Coronary artery (tissue), 2 donors: ENCODE measurements at regions not wholly inside any gene's neighbourhood (a gene's known extent, or its start where the extent isn't known, plus 50 kb on each side); places are given as distances from the start of the nearest gene placed in this dataset.

Experiments
- DNase-seq: peaks from one replicate; pipeline ENCODE4 v3.0.0-alpha.2; 2017; ENCODE audit warnings: low spot score
- H3K27ac ChIP-seq, 2 donors: fragments of 200-600 bp; sonication (generic); one replicate each; pipeline ENCODE4 v1.5.1; 2016 to 2019
- H3K4me3 ChIP-seq: fragments of 200-600 bp; sonication (generic); 2 replicates; pipeline ENCODE4 v1.5.1; 2016; ENCODE audit warnings: mild to moderate bottlenecking, moderate library complexity
- TF ChIP-seq, protein P1 (sequence below): fragments of 200-600 bp; sonication (generic); IDR thresholded peaks from one replicate; pipeline ENCODE4 v1.5.1; 2019; ENCODE audit warnings: antibody characterized with exemption

DNA sequence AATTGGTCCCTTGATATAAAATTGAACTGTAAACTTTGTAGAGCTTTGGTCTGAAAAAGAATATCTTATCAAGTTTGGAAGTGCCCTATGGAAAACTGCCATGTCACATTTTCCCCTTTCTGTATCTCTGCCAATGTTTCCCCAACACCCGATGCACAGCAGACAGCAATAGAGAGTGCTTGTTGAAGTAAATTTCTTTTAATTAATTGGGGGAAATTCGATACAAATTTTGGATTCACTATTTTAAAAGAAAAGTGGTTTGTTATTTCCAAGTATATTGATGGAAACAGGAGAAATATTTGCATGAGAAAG is 208.1 kb downstream of the OGFRL1 start:
- H3K27ac ChIP-seq, result peak overlapping the region; percentile 69 to 74
- H3K4me3 ChIP-seq, result peak overlapping the region; percentile 57
- TF ChIP-seq, protein P1, sequence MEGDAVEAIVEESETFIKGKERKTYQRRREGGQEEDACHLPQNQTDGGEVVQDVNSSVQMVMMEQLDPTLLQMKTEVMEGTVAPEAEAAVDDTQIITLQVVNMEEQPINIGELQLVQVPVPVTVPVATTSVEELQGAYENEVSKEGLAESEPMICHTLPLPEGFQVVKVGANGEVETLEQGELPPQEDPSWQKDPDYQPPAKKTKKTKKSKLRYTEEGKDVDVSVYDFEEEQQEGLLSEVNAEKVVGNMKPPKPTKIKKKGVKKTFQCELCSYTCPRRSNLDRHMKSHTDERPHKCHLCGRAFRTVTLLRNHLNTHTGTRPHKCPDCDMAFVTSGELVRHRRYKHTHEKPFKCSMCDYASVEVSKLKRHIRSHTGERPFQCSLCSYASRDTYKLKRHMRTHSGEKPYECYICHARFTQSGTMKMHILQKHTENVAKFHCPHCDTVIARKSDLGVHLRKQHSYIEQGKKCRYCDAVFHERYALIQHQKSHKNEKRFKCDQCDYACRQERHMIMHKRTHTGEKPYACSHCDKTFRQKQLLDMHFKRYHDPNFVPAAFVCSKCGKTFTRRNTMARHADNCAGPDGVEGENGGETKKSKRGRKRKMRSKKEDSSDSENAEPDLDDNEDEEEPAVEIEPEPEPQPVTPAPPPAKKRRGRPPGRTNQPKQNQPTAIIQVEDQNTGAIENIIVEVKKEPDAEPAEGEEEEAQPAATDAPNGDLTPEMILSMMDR, result no peak
- no peak for DNase-seq

GRCh38 chr6:71498638-71499037 is 210.0 kb downstream of the OGFRL1 start:
- peak overlapping the region in 1 of 2 donors; percentile 39 for H3K27ac ChIP-seq
- TF ChIP-seq, protein P1, result no peak
- no peak overlapping the region for H3K4me3 ChIP-seq
- no peak for DNase-seq

GRCh38 chr6:71499667-71500066 is 211.1 kb downstream of the OGFRL1 start:
- no peak overlapping the region for H3K4me3 ChIP-seq
- DNase-seq, result no peak
- TF ChIP-seq, protein P1, result no peak
- no peak overlapping the region for H3K27ac ChIP-seq

DNA sequence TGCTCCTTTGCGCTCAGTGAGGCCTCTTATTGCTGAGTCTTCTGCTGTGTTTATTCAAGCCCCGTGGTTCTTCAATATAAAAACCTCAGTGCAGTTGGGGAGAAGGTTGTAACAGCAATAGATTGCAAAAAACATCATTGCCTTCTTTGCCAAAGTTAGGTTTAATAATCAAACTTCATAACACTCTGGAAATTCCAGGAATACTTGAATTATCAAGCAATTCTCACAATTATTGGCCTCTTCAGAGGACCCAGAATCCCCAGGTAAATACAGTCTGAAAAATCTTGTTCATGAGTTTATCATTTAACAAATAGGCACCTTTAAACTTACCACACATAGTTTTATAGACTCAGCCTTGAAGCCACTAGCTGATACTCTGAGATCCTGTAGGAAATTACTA is 213.6 kb downstream of the OGFRL1 start:
- Histone ChIP-seq H3K4me3 (no peak overlapping the region), H3K27ac (no peak overlapping the region)
- TF ChIP-seq, protein P1, result no peak
- DNase-seq, result no peak

DNA sequence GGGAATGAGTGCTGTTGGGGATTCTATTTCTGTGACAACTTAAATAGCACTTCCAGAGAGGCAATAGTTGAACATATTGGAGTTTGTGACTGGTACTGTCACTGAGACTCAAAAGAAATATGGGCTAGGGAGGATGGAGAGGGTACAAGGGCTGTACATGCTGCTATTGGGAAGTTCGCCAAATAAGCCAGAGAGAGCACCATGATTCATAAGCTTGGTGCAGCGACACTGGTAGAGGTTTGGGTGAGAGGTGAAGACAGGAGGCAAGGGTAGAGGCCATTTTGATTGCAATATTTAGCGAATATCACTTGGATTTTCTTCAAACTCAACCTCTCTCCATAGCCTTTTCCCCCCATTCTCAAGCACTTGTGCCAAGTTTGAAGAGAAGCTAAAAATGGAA is 214.3 kb downstream of the OGFRL1 start:
- TF ChIP-seq, protein P1, result no peak
- Histone ChIP-seq H3K27ac (no peak overlapping the region), H3K4me3 (no peak overlapping the region)
- no peak for DNase-seq

- DNase-seq, result no peak
- Histone ChIP-seq H3K27ac (no peak overlapping the region), H3K4me3 (no peak overlapping the region)
- TF ChIP-seq, protein P1, result no peak
Measured at GRCh38 chr6:71507183-71507582, 218.6 kb downstream of the OGFRL1 start.

DNA sequence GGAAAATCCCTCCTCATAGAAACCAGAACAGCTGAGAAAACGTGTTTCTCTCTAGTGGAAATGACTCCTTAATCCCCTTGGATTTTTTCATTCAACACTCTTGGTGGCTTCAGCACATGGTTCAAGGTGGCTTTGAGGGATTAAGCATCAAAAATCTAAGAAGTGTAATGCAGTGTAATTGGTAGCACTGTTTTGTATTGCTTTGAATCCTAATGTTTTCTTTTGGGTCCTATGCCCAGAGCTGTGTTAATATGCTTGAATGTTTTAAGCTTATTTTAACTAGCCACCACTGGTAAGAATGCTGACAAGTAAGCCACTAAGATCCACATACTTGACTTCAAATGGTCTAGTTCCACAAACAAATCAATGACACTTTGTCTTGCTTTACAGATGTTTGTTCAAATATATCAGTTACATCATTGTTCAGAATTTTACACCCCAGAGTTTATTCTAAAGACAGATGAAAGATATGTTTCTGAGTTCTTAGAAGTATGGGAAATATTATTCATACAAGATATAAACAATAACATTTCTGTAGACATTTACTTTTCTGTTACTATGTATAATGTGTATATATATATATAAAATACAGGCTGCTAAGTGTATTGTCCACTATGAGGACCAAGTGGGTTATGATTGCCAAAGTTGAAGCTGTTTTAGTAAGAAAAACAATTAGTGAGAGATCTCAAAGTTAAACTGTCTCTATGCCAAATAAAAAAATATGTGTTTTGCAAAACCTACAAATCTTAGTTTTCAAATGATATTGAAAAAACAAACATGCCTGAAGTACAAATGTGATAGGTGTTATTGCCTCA is 220.8 kb downstream of the OGFRL1 start:
- H3K4me3 ChIP-seq, result no peak overlapping the region
- no peak overlapping the region for H3K27ac ChIP-seq
- DNase-seq, result no peak
- TF ChIP-seq, protein P1, result no peak
